ENCODE measurements at regions not wholly inside any gene's neighbourhood (a gene's known extent, or its start where the extent isn't known, plus 50 kb on each side); places are given as distances from the start of the nearest gene placed in this dataset.

DNA sequence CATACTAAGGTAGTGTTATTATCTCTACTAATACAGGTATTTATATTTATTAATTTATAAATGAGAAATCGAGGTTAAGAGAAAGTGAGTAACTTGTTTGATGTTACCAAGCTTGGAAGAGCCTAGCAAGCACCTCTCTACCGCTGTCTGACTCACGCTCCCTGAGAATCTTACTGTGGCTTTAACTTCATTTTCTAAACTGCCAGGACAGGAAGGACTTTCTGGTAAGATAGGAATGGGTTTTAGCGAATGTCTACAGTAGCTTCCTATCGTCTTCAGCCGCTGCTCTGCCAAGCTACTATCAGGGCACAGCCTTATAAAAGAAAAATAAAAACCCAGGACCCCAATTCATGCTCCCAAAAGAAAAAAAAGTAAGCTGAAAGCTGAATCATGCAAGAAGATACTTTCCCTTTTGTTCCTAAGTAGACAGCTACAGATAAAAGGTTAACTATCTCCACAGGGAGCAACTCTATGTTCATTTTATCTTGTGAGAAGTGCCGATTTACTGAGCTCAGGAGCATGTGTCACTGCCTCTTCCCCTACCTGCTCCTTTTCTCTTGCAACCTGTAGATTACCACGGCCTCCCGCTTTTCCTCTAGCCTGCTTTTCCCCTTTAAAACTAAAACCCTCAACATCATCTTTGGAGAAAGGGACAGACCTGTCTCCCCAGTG lies 60.2 kb downstream of the THNSL1 start:
- H3K9me3 ChIP-seq (ENCODE audit: control insufficient read depth, low read length): no peaks in the 10 kb centered on the region
- H3K4me1 ChIP-seq (ENCODE audit: control insufficient read depth, insufficient read depth, low read length, poor library complexity, severe bottlenecking): peaks cover 6% of the 10 kb centered on the region
- H3K27ac ChIP-seq (ENCODE audit: low read depth, low read length, severe bottlenecking): no peak overlapping the region
- WGBS, 2 experiments (ENCODE audit: insufficient coverage in 2 of 2): 69 to 78% methylated on average over 4 of the region's 9 CpGs
- no peaks in the 10 kb centered on the region for H3K36me3 ChIP-seq (ENCODE audit: control insufficient read depth, insufficient read depth, low read length)
- no peak overlapping the region for H3K4me3 ChIP-seq (ENCODE audit: extremely low read depth, insufficient read depth, low read length, poor library complexity, severe bottlenecking)

DNA sequence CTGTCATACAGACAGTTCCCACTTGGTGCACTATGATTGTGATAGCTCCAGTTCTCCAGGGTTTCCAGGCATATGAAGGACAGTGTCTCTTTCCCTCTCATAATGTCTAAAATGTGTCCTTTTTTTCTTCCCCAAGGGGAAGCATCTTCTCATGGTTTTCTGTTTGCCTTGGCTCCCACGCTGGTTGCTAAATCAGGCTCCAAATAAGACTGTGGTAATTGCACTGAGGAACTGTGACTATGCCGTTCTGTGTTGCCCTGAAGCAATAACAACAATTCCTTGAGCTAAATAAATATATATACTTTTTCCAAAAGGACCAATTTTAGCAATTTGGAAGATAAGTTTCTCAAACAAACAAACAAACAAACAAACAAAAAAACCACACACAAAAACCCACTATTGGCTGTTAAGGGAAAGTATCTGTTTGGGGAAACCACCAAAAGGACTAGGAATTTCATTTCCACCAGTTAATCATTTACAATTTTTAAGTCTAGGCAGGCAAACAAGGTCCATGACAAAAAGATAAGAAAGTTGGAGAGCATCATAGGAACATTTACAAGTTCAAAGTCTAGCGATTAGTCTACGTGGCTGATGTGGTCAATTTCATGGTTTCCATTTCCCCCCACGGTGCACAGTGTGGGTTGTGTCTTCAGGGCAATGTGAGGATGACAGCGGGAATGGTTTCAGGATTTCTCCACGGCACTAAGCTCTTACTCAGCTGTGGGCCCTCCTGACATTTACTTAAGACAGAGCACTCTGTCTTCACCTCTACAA lies 62.4 kb downstream of the THNSL1 start:
- no peak overlapping the region for H3K4me3 ChIP-seq (ENCODE audit: extremely low read depth, insufficient read depth, low read length, poor library complexity, severe bottlenecking)
- H3K4me1 ChIP-seq (ENCODE audit: control insufficient read depth, insufficient read depth, low read length, poor library complexity, severe bottlenecking): peaks cover 26% of the 10 kb centered on the region
- 89 to 93% methylated on average over 3 of the region's 7 CpGs for WGBS, 2 experiments (ENCODE audit: insufficient coverage in 2 of 2)
- no peaks in the 10 kb centered on the region for H3K9me3 ChIP-seq (ENCODE audit: control insufficient read depth, low read length)
- H3K27ac ChIP-seq (ENCODE audit: low read depth, low read length, severe bottlenecking): no peak overlapping the region
- no peaks in the 10 kb centered on the region for H3K36me3 ChIP-seq (ENCODE audit: control insufficient read depth, insufficient read depth, low read length)

DNA sequence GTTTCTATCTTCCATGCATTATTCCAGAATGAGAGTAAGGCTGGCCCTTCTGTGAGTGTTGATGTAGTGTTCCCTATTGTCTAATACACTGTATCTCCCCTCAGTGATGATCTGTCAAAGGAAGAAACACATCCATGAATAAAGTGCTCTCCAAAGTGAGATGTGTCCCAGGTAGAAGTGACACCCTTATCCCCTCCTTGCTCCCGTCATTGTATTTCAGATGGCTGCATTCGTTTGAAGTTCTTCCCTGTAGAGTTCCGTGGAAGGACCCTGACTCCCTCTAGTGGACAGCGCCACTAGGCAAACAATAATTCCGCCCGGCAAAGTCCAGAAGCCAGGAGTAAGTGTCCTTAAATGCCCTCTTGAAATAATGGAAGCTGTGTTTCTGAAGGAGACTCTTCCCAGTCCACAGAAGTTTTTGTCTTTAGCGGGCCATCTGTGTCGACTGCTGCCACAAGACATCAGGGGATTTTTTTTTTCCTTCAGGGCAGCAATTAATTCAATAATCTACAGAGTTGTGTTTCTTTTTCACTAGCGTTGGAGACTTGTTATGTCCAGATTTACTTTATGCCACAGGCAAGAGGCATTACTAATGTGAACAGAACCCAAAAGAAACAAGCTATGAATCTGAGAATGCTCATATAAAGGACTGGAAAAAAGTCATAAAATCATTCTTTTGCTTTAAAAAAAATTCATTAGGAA lies 64.6 kb downstream of the THNSL1 start:
- peaks cover 29% of the 10 kb centered on the region for H3K4me1 ChIP-seq (ENCODE audit: control insufficient read depth, insufficient read depth, low read length, poor library complexity, severe bottlenecking)
- H3K4me3 ChIP-seq (ENCODE audit: extremely low read depth, insufficient read depth, low read length, poor library complexity, severe bottlenecking): no peak overlapping the region
- no peaks in the 10 kb centered on the region for H3K9me3 ChIP-seq (ENCODE audit: control insufficient read depth, low read length)
- 0 to 3% methylated on average over 4 to 7 of the region's 9 CpGs for WGBS, 2 experiments (ENCODE audit: insufficient coverage in 2 of 2)
- H3K27ac ChIP-seq (ENCODE audit: low read depth, low read length, severe bottlenecking): no peak overlapping the region
- no peaks in the 10 kb centered on the region for H3K36me3 ChIP-seq (ENCODE audit: control insufficient read depth, insufficient read depth, low read length)

DNA sequence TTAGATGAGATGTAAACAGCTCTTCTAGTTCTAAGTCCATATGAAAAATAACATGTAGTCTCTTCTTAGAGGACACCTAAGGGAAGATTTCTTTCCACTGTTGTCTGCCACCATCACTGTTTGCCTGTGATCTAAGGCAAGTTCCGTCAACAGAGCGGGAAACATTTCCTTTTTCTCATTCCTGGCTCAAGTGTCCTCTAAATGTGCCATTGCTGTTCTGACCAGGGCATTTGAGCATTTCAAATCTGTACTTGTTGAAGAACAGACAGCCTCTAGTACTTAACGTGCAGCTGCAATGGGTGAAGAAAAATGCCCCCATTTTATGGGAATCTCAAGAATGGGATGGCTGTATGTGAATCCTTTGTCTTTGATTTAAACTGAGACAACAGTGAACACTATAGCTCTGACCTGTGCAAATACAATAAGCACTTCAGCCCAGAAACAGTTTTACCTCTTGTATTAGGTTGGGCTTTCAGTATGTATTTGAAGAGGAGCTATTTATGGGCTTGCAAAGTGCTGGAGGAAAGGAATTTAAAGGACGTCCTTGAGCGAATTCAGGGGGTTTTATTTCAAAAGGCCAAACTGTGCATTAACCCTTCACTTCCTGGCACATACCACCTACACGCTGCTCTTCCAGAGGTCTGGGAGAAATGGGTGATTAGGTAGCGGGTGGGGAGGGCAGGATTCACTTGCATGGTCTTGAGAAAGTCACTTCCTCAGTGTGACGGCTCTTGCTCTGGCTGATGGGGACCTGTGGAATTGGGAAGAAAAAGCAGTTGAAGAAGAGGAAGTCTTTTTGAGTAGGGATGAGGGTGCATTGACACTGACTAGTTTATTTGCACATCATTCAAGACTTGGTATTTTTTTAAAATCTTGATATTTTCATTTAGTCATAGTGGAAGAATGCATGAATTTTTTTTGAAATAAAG lies 66.1 kb downstream of the THNSL1 start:
- H3K4me1 ChIP-seq (ENCODE audit: control insufficient read depth, insufficient read depth, low read length, poor library complexity, severe bottlenecking): peaks cover 22% of the 10 kb centered on the region
- no peak overlapping the region for H3K4me3 ChIP-seq (ENCODE audit: extremely low read depth, insufficient read depth, low read length, poor library complexity, severe bottlenecking)
- H3K36me3 ChIP-seq (ENCODE audit: control insufficient read depth, insufficient read depth, low read length): no peaks in the 10 kb centered on the region
- H3K27ac ChIP-seq (ENCODE audit: low read depth, low read length, severe bottlenecking): no peak overlapping the region
- 40 to 84% methylated on average over 1 to 4 of the region's 8 CpGs for WGBS, 2 experiments (ENCODE audit: insufficient coverage in 2 of 2)
- H3K9me3 ChIP-seq (ENCODE audit: control insufficient read depth, low read length): no peaks in the 10 kb centered on the region

DNA sequence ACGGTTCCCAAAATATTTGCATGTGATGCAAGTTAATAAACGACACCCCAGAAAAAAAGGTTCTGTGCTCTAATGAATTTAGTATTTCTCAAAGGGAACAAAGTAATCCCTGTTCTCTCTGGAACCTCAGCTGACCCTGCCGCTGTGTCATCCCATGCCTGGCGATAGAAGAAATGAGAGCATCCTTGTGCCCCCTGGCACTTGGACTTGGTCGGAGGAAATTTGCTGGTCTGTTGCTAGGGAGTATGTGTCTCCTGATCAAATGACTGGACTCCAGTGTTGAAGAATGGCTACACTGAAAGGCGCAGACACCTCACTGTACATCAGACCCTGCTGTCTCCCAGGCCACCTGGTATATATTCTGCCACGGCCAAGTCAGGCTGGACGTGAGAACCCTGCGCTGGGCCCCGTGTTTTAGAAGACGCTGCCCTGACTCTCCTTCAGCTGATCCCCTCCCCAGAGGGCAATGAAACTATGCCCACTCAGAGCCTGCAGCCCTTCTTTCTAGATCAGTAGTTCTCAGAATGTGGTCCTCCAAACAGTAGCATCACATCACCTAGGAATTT lies 67.2 kb downstream of the THNSL1 start:
- Histone ChIP-seq H3K36me3 (ENCODE audit: control insufficient read depth, insufficient read depth, low read length) (no peaks in the 10 kb centered on the region), H3K9me3 (ENCODE audit: control insufficient read depth, low read length) (no peaks in the 10 kb centered on the region), H3K4me1 (ENCODE audit: control insufficient read depth, insufficient read depth, low read length, poor library complexity, severe bottlenecking) (peaks cover 22% of the 10 kb centered on the region), H3K27ac (ENCODE audit: low read depth, low read length, severe bottlenecking) (no peak overlapping the region), H3K4me3 (ENCODE audit: extremely low read depth, insufficient read depth, low read length, poor library complexity, severe bottlenecking) (no peak overlapping the region)
- 86 to 98% methylated on average over 9 to 11 of the region's 11 CpGs for WGBS, 2 experiments (ENCODE audit: insufficient coverage in 2 of 2)

DNA sequence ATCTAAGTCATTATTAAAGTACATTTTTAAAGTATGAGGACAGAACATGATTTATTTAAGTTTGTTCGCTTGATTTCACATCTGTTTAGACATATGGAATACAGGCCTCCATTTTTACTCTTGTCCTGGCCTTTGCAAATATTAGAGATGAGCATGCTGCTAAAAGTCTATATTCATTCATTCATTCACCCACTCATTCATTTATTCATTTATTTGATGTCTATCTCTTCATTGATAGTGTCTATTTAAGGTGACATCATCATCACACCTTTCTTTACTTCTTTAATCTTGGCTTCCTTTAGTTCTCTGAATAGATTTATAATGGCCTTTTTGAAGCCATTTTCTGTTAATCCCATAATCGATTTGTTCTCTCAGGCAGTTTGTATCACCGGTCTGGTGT lies 68.0 kb downstream of the THNSL1 start:
- Histone ChIP-seq H3K4me3 (ENCODE audit: extremely low read depth, insufficient read depth, low read length, poor library complexity, severe bottlenecking) (no peak overlapping the region), H3K27ac (ENCODE audit: low read depth, low read length, severe bottlenecking) (no peak overlapping the region), H3K9me3 (ENCODE audit: control insufficient read depth, low read length) (no peaks in the 10 kb centered on the region), H3K36me3 (ENCODE audit: control insufficient read depth, insufficient read depth, low read length) (no peaks in the 10 kb centered on the region), H3K4me1 (ENCODE audit: control insufficient read depth, insufficient read depth, low read length, poor library complexity, severe bottlenecking) (peaks cover 22% of the 10 kb centered on the region)
- WGBS, 2 experiments (ENCODE audit: insufficient coverage in 2 of 2): 90 to 92% methylated on average over 2 of the region's 3 CpGs

- Histone ChIP-seq H3K9me3 (ENCODE audit: control insufficient read depth, low read length) (peaks cover 4% of the 10 kb centered on the region), H3K4me1 (ENCODE audit: control insufficient read depth, insufficient read depth, low read length, poor library complexity, severe bottlenecking) (no peaks in the 10 kb centered on the region), H3K36me3 (ENCODE audit: control insufficient read depth, insufficient read depth, low read length) (no peaks in the 10 kb centered on the region), H3K27ac (ENCODE audit: low read depth, low read length, severe bottlenecking) (no peak overlapping the region), H3K4me3 (ENCODE audit: extremely low read depth, insufficient read depth, low read length, poor library complexity, severe bottlenecking) (no peak overlapping the region)
Observed at GRCh38 chr10:25094590-25094989, 78.2 kb downstream of the THNSL1 start.

GRCh38 chr10:25097669-25098411 lies 77.0 kb upstream of the GPR158 start:
- no peaks in the 10 kb centered on the region for H3K9me3 ChIP-seq (ENCODE audit: control insufficient read depth, low read length)
- no peaks in the 10 kb centered on the region for H3K36me3 ChIP-seq (ENCODE audit: control insufficient read depth, insufficient read depth, low read length)
- H3K4me1 ChIP-seq (ENCODE audit: control insufficient read depth, insufficient read depth, low read length, poor library complexity, severe bottlenecking): no peaks in the 10 kb centered on the region
- H3K27ac ChIP-seq (ENCODE audit: low read depth, low read length, severe bottlenecking): no peak overlapping the region
- 91 to 92% methylated on average over 2 to 4 of the region's 7 CpGs for WGBS, 2 experiments (ENCODE audit: insufficient coverage in 2 of 2)
- H3K4me3 ChIP-seq (ENCODE audit: extremely low read depth, insufficient read depth, low read length, poor library complexity, severe bottlenecking): no peak overlapping the region

- Histone ChIP-seq H3K27ac (ENCODE audit: low read depth, low read length, severe bottlenecking) (no peak overlapping the region), H3K4me1 (ENCODE audit: control insufficient read depth, insufficient read depth, low read length, poor library complexity, severe bottlenecking) (no peaks in the 10 kb centered on the region), H3K9me3 (ENCODE audit: control insufficient read depth, low read length) (no peaks in the 10 kb centered on the region), H3K36me3 (ENCODE audit: control insufficient read depth, insufficient read depth, low read length) (no peaks in the 10 kb centered on the region), H3K4me3 (ENCODE audit: extremely low read depth, insufficient read depth, low read length, poor library complexity, severe bottlenecking) (no peak overlapping the region)
- WGBS, 2 experiments (ENCODE audit: insufficient coverage in 2 of 2): 100% methylated on average over 1 of the region's 3 CpGs; no CpG with 5 or more reads in 1 of the 2 experiments
Observed at GRCh38 chr10:25100141-25100540, 74.7 kb upstream of the GPR158 start.
